T-helper 2 cell (primary cell): ENCODE measurements at regions not wholly inside any gene's neighbourhood (a gene's known extent, or its start where the extent isn't known, plus 50 kb on each side); places are given as distances from the start of the nearest gene placed in this dataset.

ENCODE experiments used
- DNase-seq, 5 experiments: peaks; one replicate each; pipeline versions ENCODE4 v3.0.0 to v3.0.0-alpha.2; 2012 to 2022

GRCh38 chr5:115402822-115403577 is 106.5 kb upstream of the CCDC112 start:
- no peak for DNase-seq

- DNase-seq: no peak
Measured at GRCh38 chr5:115402092-115402491, 105.6 kb upstream of the CCDC112 start.

- peak in 1 of 5 experiments; percentile 35 for DNase-seq
Measured at GRCh38 chr5:115398719-115399118, 102.3 kb upstream of the CCDC112 start.

- DNase-seq: no peak
Measured at GRCh38 chr5:115396688-115397087, 100.2 kb upstream of the CCDC112 start.

- DNase-seq: no peak
Measured at GRCh38 chr5:115396081-115396480, 99.6 kb upstream of the CCDC112 start.

GRCh38 chr5:115394531-115394930 is 98.1 kb upstream of the CCDC112 start:
- no peak for DNase-seq

GRCh38 chr5:115393239-115393638 is 96.8 kb upstream of the CCDC112 start:
- no peak for DNase-seq

GRCh38 chr5:115392611-115393010 is 96.2 kb upstream of the CCDC112 start:
- no peak for DNase-seq

GRCh38 chr5:115391780-115392179 is 95.3 kb upstream of the CCDC112 start:
- no peak for DNase-seq

- no peak for DNase-seq
Measured at GRCh38 chr5:115389799-115390382, 93.4 kb upstream of the CCDC112 start.

GRCh38 chr5:115389034-115389798 is 92.8 kb upstream of the CCDC112 start:
- DNase-seq: no peak

GRCh38 chr5:115388240-115388639 is 91.8 kb upstream of the CCDC112 start:
- DNase-seq: no peak

GRCh38 chr5:115387816-115388215 is 91.4 kb upstream of the CCDC112 start:
- DNase-seq: no peak

GRCh38 chr5:115386657-115387056 is 90.2 kb upstream of the CCDC112 start:
- no peak for DNase-seq

- no peak for DNase-seq
Measured at GRCh38 chr5:115384587-115385375, 88.3 kb upstream of the CCDC112 start.

GRCh38 chr5:115382989-115383388 is 86.5 kb upstream of the CCDC112 start:
- no peak for DNase-seq

GRCh38 chr5:115381911-115382662 is 85.6 kb upstream of the CCDC112 start:
- no peak for DNase-seq

GRCh38 chr5:115379622-115380344 is 83.3 kb upstream of the CCDC112 start:
- DNase-seq: peak in 1 of 5 experiments; percentile 90

GRCh38 chr5:115378754-115379153 is 82.3 kb upstream of the CCDC112 start:
- no peak for DNase-seq

- DNase-seq: peak in 1 of 5 experiments; percentile 80
Measured at GRCh38 chr5:115377468-115378217, 81.2 kb upstream of the CCDC112 start.

- DNase-seq: no peak
Measured at GRCh38 chr5:115375893-115376292, 79.4 kb upstream of the CCDC112 start.
